Mesenchymal stem cell (in vitro differentiated cells and primary cell): ENCODE measurements at regions not wholly inside any gene's neighbourhood (a gene's known extent, or its start where the extent isn't known, plus 50 kb on each side); places are given as distances from the start of the nearest gene placed in this dataset.

ENCODE experiments used
- DNase-seq: peaks from one replicate; pipeline ENCODE4 v3.0.0-alpha.2; 2013
- H2AFZ ChIP-seq: one replicate; pipeline ENCODE4 v1.6.1; 2013; ENCODE audit warnings: low read depth, mild to moderate bottlenecking, control low read depth, inconsistent platforms, low read length, moderate library complexity
- H2AK5ac ChIP-seq: 2 replicates; pipeline ENCODE4 v1.6.1; 2013; ENCODE audit warnings: low read length, moderate library complexity, mild to moderate bottlenecking, inconsistent platforms; ENCODE audit not compliant: severe bottlenecking
- H2BK120ac ChIP-seq: one replicate; pipeline ENCODE4 v1.6.1; 2013; ENCODE audit warnings: low read depth, mild to moderate bottlenecking, inconsistent platforms, low read length, moderate library complexity
- H2BK12ac ChIP-seq, 2 experiments: one replicate each; pipeline ENCODE4 v1.6.1; 2013; ENCODE audit warnings: inconsistent platforms in 2 of 2, low read length in 2 of 2, mild to moderate bottlenecking in 2 of 2, moderate library complexity in 2 of 2, control low read depth in 1 of 2
- H2BK15ac ChIP-seq: one replicate; pipeline ENCODE4 v1.6.1; 2013; ENCODE audit warnings: mild to moderate bottlenecking, low read depth, inconsistent platforms; ENCODE audit not compliant: poor library complexity, severe bottlenecking
- H2BK5ac ChIP-seq: 2 replicates; pipeline ENCODE4 v1.6.1; 2013; ENCODE audit warnings: low read depth, mild to moderate bottlenecking, low read length, control low read depth, inconsistent platforms; ENCODE audit not compliant: poor library complexity, severe bottlenecking
- H3K14ac ChIP-seq, 2 experiments: one replicate each; pipeline ENCODE4 v1.6.1; 2013; ENCODE audit warnings: inconsistent platforms in 2 of 2, low read length in 2 of 2, control low read depth in 1 of 2, mild to moderate bottlenecking in 1 of 2, moderate library complexity in 1 of 2
- H3K18ac ChIP-seq, 2 experiments: one replicate each; pipeline ENCODE4 v1.6.1; 2013; ENCODE audit warnings: inconsistent platforms in 2 of 2, low read length in 2 of 2, control low read depth in 1 of 2, low read depth in 1 of 2, mild to moderate bottlenecking in 1 of 2
- H3K23ac ChIP-seq, 2 experiments: one replicate each; pipeline ENCODE4 v1.6.1; 2013; ENCODE audit warnings: inconsistent platforms in 2 of 2, low read length in 2 of 2, mild to moderate bottlenecking in 2 of 2, moderate library complexity in 2 of 2, control low read depth in 1 of 2
- H3K27ac ChIP-seq: 2 replicates; pipeline ENCODE4 v1.5.1; 2013; ENCODE audit warnings: mild to moderate bottlenecking, moderate library complexity, low read length, control low read depth, inconsistent platforms; ENCODE audit not compliant: poor library complexity, severe bottlenecking
- H3K27me3 ChIP-seq, 2 experiments: 2 replicates each; pipeline versions ENCODE4 v1.6.1 to v1.7.0; 2013; ENCODE audit warnings: low read length in 2 of 2, mild to moderate bottlenecking in 2 of 2, moderate library complexity in 2 of 2, control low read depth in 1 of 2, inconsistent platforms in 1 of 2; ENCODE audit not compliant: control insufficient read depth in 1 of 2, insufficient read depth in 1 of 2
- H3K36me3 ChIP-seq, 2 experiments: 2 replicates each; pipeline versions ENCODE4 v1.6.1 to v1.7.0; 2013; ENCODE audit warnings: low read length in 2 of 2, control low read depth in 1 of 2, inconsistent platforms in 1 of 2, low read depth in 1 of 2, mild to moderate bottlenecking in 1 of 2; ENCODE audit not compliant: insufficient read depth in 2 of 2, control insufficient read depth in 1 of 2
- H3K4ac ChIP-seq, 2 experiments: one replicate each; pipeline ENCODE4 v1.6.1; 2013; ENCODE audit warnings: inconsistent platforms in 2 of 2, low read length in 2 of 2, mild to moderate bottlenecking in 2 of 2, moderate library complexity in 2 of 2, control low read depth in 1 of 2, low read depth in 1 of 2
- H3K4me1 ChIP-seq: 2 replicates; pipeline ENCODE4 v1.6.1; 2013; ENCODE audit warnings: low read depth, low read length, control low read depth; ENCODE audit not compliant: control insufficient read depth, insufficient read depth
- H3K4me2 ChIP-seq: 2 replicates; pipeline ENCODE4 v1.6.1; 2013; ENCODE audit warnings: low read length, mild to moderate bottlenecking, inconsistent platforms; ENCODE audit not compliant: poor library complexity, severe bottlenecking
- H3K4me3 ChIP-seq, 2 experiments: 2 replicates each; pipeline versions ENCODE4 v1.5.1 to v1.7.0; 2013; ENCODE audit warnings: low read length in 2 of 2, mild to moderate bottlenecking in 2 of 2, control low read depth in 1 of 2, low read depth in 1 of 2; ENCODE audit not compliant: insufficient read depth in 1 of 2
- H3K79me1 ChIP-seq: replicated peaks from 2 replicates; pipeline ENCODE4 v1.6.1; 2013; ENCODE audit warnings: mild to moderate bottlenecking, control low read depth, low read length, inconsistent platforms; ENCODE audit not compliant: poor library complexity, severe bottlenecking
- H3K9ac ChIP-seq: 2 replicates; pipeline ENCODE4 v1.7.0; 2013; ENCODE audit warnings: mild to moderate bottlenecking, low read length, moderate library complexity
- H3K9me3 ChIP-seq: 2 replicates; pipeline ENCODE4 v1.7.0; 2013; ENCODE audit warnings: mild to moderate bottlenecking, low read length; ENCODE audit not compliant: control insufficient read depth
- H4K8ac ChIP-seq: one replicate; pipeline ENCODE4 v1.6.1; 2013; ENCODE audit warnings: inconsistent platforms, mild to moderate bottlenecking, low read length, moderate library complexity
- H4K91ac ChIP-seq: one replicate; pipeline ENCODE4 v1.6.1; 2013; ENCODE audit warnings: mild to moderate bottlenecking, low read length, inconsistent platforms
- WGBS: methylation state at CpG from one replicate; pipeline ENCODE4 v1.1.7; 2013; ENCODE audit warnings: mixed read lengths; 5-methylcytosine and 5-hydroxymethylcytosine counted together

- Histone ChIP-seq H3K9ac (peak overlapping the region; percentile 3), H2AK5ac (peak overlapping the region; percentile 24), H4K8ac (peak overlapping the region; percentile 21), H2BK15ac (peak overlapping the region; percentile 82), H3K4me1 (peaks cover 14% of the 10 kb centered on the region), H3K18ac (peak overlapping the region; percentile 46 to 71), H3K4ac (peak overlapping the region; percentile 54 to 59), H3K27me3 (no peaks in the 10 kb centered on the region), H2AFZ (no peak overlapping the region), H2BK5ac (no peak overlapping the region), H3K4me3 (no peak overlapping the region), H3K36me3 (peaks cover 0 to 8% of the 10 kb centered on the region in 2 experiments), H3K9me3 (no peaks in the 10 kb centered on the region), H2BK120ac (no peak overlapping the region), H3K23ac (no peak overlapping the region), H3K14ac (peak overlapping the region in 1 of 2 experiments; percentile 11), H2BK12ac (peak overlapping the region; percentile 45 to 91), H3K27ac (no peak overlapping the region), H3K79me1 (no peaks in the 10 kb centered on the region), H4K91ac (peak overlapping the region; percentile 91), H3K4me2 (no peak overlapping the region)
- DNase-seq: no peak
- WGBS: 95% methylated on average over 6 of the region's 7 CpGs
These were observed 100.0 kb upstream of the SLC44A3 start for GRCh38 chr1:94719926-94720793.

- no peak overlapping the region for H3K14ac ChIP-seq
- H3K9ac ChIP-seq: no peak overlapping the region
- H4K91ac ChIP-seq: no peak overlapping the region
- H3K27me3 ChIP-seq: no peaks in the 10 kb centered on the region
- H3K4me2 ChIP-seq: no peak overlapping the region
- no peak overlapping the region for H3K18ac ChIP-seq
- no peaks in the 10 kb centered on the region for H3K36me3 ChIP-seq
- 75% methylated on average over 2 of the region's 2 CpGs for WGBS
- no peak overlapping the region for H4K8ac ChIP-seq
- no peak overlapping the region for H2AFZ ChIP-seq
- no peak overlapping the region for H3K23ac ChIP-seq
- no peak overlapping the region for H2BK12ac ChIP-seq
- no peaks in the 10 kb centered on the region for H3K79me1 ChIP-seq
- no peak overlapping the region for H2BK5ac ChIP-seq
- no peak overlapping the region for H3K4me3 ChIP-seq
- no peaks in the 10 kb centered on the region for H3K9me3 ChIP-seq
- no peak overlapping the region for H2BK120ac ChIP-seq
- no peak overlapping the region for H2AK5ac ChIP-seq
- H3K4me1 ChIP-seq: peaks cover 12% of the 10 kb centered on the region
- no peak overlapping the region for H2BK15ac ChIP-seq
- no peak overlapping the region for H3K4ac ChIP-seq
- no peak overlapping the region for H3K27ac ChIP-seq
- peak; percentile 76 for DNase-seq
These were observed 103.2 kb upstream of the SLC44A3 start for GRCh38 chr1:94716965-94717364.

- no peak for DNase-seq
- peak overlapping the region; percentile 70 to 95 for H2BK12ac ChIP-seq
- H3K9me3 ChIP-seq: no peaks in the 10 kb centered on the region
- no peak overlapping the region for H2AK5ac ChIP-seq
- no peak overlapping the region for H3K4me3 ChIP-seq
- H3K27me3 ChIP-seq: no peaks in the 10 kb centered on the region
- no peak overlapping the region for H3K9ac ChIP-seq
- no peak overlapping the region for H2BK120ac ChIP-seq
- H3K4me2 ChIP-seq: no peak overlapping the region
- peak overlapping the region; percentile 55 for H4K8ac ChIP-seq
- H3K18ac ChIP-seq: peak overlapping the region in 1 of 2 experiments; percentile 58
- H3K23ac ChIP-seq: no peak overlapping the region
- H3K4ac ChIP-seq: peak overlapping the region in 1 of 2 experiments; percentile 29
- no peak overlapping the region for H3K14ac ChIP-seq
- H3K36me3 ChIP-seq: no peaks in the 10 kb centered on the region
- H3K79me1 ChIP-seq: no peaks in the 10 kb centered on the region
- peak overlapping the region; percentile 81 for H4K91ac ChIP-seq
- 92% methylated on average over 5 of the region's 5 CpGs for WGBS
- H2BK5ac ChIP-seq: no peak overlapping the region
- H3K4me1 ChIP-seq: peaks cover 10% of the 10 kb centered on the region
- no peak overlapping the region for H2AFZ ChIP-seq
- H3K27ac ChIP-seq: no peak overlapping the region
- no peak overlapping the region for H2BK15ac ChIP-seq
These were observed 104.8 kb upstream of the SLC44A3 start for GRCh38 chr1:94715321-94715720.

GRCh38 chr1:94714552-94714951 lies 105.6 kb upstream of the SLC44A3 start:
- H3K9me3 ChIP-seq: no peaks in the 10 kb centered on the region
- H4K8ac ChIP-seq: no peak overlapping the region
- no peak overlapping the region for H3K4me3 ChIP-seq
- no peak overlapping the region for H2BK15ac ChIP-seq
- no peak overlapping the region for H2BK120ac ChIP-seq
- H3K4ac ChIP-seq: peak overlapping the region; percentile 12 to 62
- H3K14ac ChIP-seq: no peak overlapping the region
- H3K18ac ChIP-seq: peak overlapping the region in 1 of 2 experiments; percentile 50
- DNase-seq: no peak
- H2AFZ ChIP-seq: no peak overlapping the region
- no peaks in the 10 kb centered on the region for H3K27me3 ChIP-seq
- H2BK5ac ChIP-seq: peak overlapping the region; percentile 2
- H3K79me1 ChIP-seq: no peaks in the 10 kb centered on the region
- H4K91ac ChIP-seq: no peak overlapping the region
- no peaks in the 10 kb centered on the region for H3K36me3 ChIP-seq
- H3K9ac ChIP-seq: peak overlapping the region; percentile 58
- peaks cover 13% of the 10 kb centered on the region for H3K4me1 ChIP-seq
- H3K23ac ChIP-seq: no peak overlapping the region
- H3K27ac ChIP-seq: no peak overlapping the region
- WGBS: 93% methylated on average over 4 of the region's 4 CpGs
- peak overlapping the region; percentile 45 for H2AK5ac ChIP-seq
- no peak overlapping the region for H3K4me2 ChIP-seq
- peak overlapping the region in 1 of 2 experiments; percentile 94 for H2BK12ac ChIP-seq
